Astrocyte (in vitro differentiated cells and primary cell): ENCODE measurements at regions not wholly inside any gene's neighbourhood (a gene's known extent, or its start where the extent isn't known, plus 50 kb on each side); places are given as distances from the start of the nearest gene placed in this dataset.

Experiments used
- DNase-seq: peaks from one replicate; pipeline ENCODE4 v3.0.0-alpha.2; 2010; ENCODE audit warnings: low read depth
- FAIRE-seq: peaks from 2 replicates; lab custom pipeline; 2011; peaks lifted over from hg19 to GRCh38; lab: Jason Lieb, UNC
- H2AFZ ChIP-seq: 2 replicates; pipeline ENCODE4 v1.6.0; 2012; ENCODE audit warnings: low read depth, low read length, inconsistent platforms
- H3K27ac ChIP-seq: 2 replicates; pipeline ENCODE4 v1.5.1; 2011; ENCODE audit warnings: low read depth, low read length, inconsistent platforms
- H3K27me3 ChIP-seq: 2 replicates; pipeline ENCODE4 v1.6.0; 2011; ENCODE audit warnings: low read length, inconsistent platforms; ENCODE audit not compliant: insufficient read depth
- H3K36me3 ChIP-seq: 2 replicates; pipeline ENCODE4 v1.5.1; 2011; ENCODE audit warnings: low read length, inconsistent platforms; ENCODE audit not compliant: insufficient read depth
- H3K4me1 ChIP-seq: 2 replicates; pipeline ENCODE4 v1.5.1; 2011; ENCODE audit warnings: low read length, inconsistent platforms; ENCODE audit not compliant: insufficient read depth
- H3K4me2 ChIP-seq: 2 replicates; pipeline ENCODE4 v1.6.0; 2012; ENCODE audit warnings: low read length, inconsistent platforms
- H3K4me3 ChIP-seq: 2 replicates; pipeline ENCODE4 v1.5.1; 2011; ENCODE audit warnings: low read depth, mild to moderate bottlenecking, low read length, inconsistent platforms; ENCODE audit not compliant: insufficient read depth
- H3K79me2 ChIP-seq: 2 replicates; pipeline ENCODE4 v1.6.0; 2012; ENCODE audit warnings: mild to moderate bottlenecking, low read length, inconsistent platforms; ENCODE audit not compliant: insufficient read depth
- H3K9ac ChIP-seq: 2 replicates; pipeline ENCODE4 v1.6.0; 2012; ENCODE audit warnings: mild to moderate bottlenecking, low read length, inconsistent platforms
- H3K9me3 ChIP-seq: 2 replicates; pipeline ENCODE4 v1.5.1; 2012; ENCODE audit warnings: low read depth, mild to moderate bottlenecking, low read length, inconsistent platforms; ENCODE audit not compliant: insufficient read depth
- H4K20me1 ChIP-seq: 2 replicates; pipeline ENCODE4 v1.6.0; 2012; ENCODE audit warnings: low read length, inconsistent platforms; ENCODE audit not compliant: insufficient read depth
- H3K27ac Mint-ChIP-seq: one replicate; pipeline ENCODE4 v1.8.0; 2021; ENCODE audit warnings: mild to moderate bottlenecking, mixed read lengths; ENCODE audit not compliant: unreplicated experiment
- H3K27me3 Mint-ChIP-seq: one replicate; pipeline ENCODE4 v1.8.0; 2021; ENCODE audit warnings: low read depth, mixed read lengths; ENCODE audit not compliant: unreplicated experiment
- H3K36me3 Mint-ChIP-seq: one replicate; pipeline ENCODE4 v1.8.0; 2021; ENCODE audit warnings: low read depth, mixed read lengths; ENCODE audit not compliant: unreplicated experiment
- H3K4me1 Mint-ChIP-seq: one replicate; pipeline ENCODE4 v1.8.0; 2021; ENCODE audit warnings: low read depth, mixed read lengths; ENCODE audit not compliant: unreplicated experiment
- H3K4me3 Mint-ChIP-seq: one replicate; pipeline ENCODE4 v1.8.0; 2021; ENCODE audit warnings: mild to moderate bottlenecking, moderate library complexity, mixed read lengths; ENCODE audit not compliant: unreplicated experiment
- H3K9me3 Mint-ChIP-seq: one replicate; pipeline ENCODE4 v1.8.0; 2021; ENCODE audit warnings: mild to moderate bottlenecking, mixed read lengths; ENCODE audit not compliant: unreplicated experiment
- EZH2 ChIP-seq: IDR thresholded peaks from 2 replicates; pipeline ENCODE4 v1.6.1; 2012; ENCODE audit warnings: mild to moderate bottlenecking, low read length, inconsistent platforms; ENCODE audit not compliant: insufficient read depth
- TF ChIP-seq, protein P1 (sequence below): IDR thresholded peaks from 2 replicates; pipeline ENCODE4 v1.5.1; 2011; ENCODE audit warnings: low read depth, mild to moderate bottlenecking, inconsistent platforms, low read length, moderate library complexity; ENCODE audit not compliant: insufficient read depth

DNA sequence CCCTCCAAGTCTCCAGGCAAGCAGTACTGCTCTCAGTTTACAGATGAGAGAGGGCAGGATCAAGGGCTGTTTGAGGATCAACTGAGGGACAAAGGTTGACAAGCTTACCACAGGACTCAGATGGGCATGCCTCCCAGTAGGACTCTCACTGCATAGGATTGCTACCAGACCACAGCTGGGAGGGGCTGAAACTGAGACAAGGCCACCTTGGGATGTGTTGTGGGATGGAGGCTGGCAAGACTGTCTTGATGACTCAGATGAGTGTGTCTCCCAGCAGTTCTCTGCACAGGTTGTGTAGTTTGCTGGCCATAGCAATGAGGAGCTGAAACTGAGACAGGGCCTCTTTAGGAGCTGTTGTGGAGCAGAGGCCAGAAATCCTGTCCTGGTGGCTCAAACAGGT, 222.2 kb upstream of the IRX1 start:
- no peaks in the 10 kb centered on the region for H4K20me1 ChIP-seq
- Mint-ChIP-seq H3K27ac (no peak overlapping the region), H3K9me3 (peaks cover 9% of the 10 kb centered on the region), H3K4me1 (no peaks in the 10 kb centered on the region), H3K27me3 (peaks cover 30% of the 10 kb centered on the region), H3K4me3 (no peak overlapping the region), H3K36me3 (no peaks in the 10 kb centered on the region)
- no peak overlapping the region for H3K9ac ChIP-seq
- H3K4me1 ChIP-seq, result no peaks in the 10 kb centered on the region
- H2AFZ ChIP-seq, result no peak overlapping the region
- no peaks in the 10 kb centered on the region for H3K36me3 ChIP-seq
- no peaks in the 10 kb centered on the region for H3K79me2 ChIP-seq
- no peak overlapping the region for H3K27ac ChIP-seq
- no peak for DNase-seq
- TF ChIP-seq EZH2, result no peak
- TF ChIP-seq, protein P1, sequence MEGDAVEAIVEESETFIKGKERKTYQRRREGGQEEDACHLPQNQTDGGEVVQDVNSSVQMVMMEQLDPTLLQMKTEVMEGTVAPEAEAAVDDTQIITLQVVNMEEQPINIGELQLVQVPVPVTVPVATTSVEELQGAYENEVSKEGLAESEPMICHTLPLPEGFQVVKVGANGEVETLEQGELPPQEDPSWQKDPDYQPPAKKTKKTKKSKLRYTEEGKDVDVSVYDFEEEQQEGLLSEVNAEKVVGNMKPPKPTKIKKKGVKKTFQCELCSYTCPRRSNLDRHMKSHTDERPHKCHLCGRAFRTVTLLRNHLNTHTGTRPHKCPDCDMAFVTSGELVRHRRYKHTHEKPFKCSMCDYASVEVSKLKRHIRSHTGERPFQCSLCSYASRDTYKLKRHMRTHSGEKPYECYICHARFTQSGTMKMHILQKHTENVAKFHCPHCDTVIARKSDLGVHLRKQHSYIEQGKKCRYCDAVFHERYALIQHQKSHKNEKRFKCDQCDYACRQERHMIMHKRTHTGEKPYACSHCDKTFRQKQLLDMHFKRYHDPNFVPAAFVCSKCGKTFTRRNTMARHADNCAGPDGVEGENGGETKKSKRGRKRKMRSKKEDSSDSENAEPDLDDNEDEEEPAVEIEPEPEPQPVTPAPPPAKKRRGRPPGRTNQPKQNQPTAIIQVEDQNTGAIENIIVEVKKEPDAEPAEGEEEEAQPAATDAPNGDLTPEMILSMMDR, result no peak
- no peak overlapping the region for H3K4me2 ChIP-seq
- no peak for FAIRE-seq
- H3K9me3 ChIP-seq, result peaks cover 17% of the 10 kb centered on the region
- H3K4me3 ChIP-seq, result no peak overlapping the region
- no peaks in the 10 kb centered on the region for H3K27me3 ChIP-seq

DNA sequence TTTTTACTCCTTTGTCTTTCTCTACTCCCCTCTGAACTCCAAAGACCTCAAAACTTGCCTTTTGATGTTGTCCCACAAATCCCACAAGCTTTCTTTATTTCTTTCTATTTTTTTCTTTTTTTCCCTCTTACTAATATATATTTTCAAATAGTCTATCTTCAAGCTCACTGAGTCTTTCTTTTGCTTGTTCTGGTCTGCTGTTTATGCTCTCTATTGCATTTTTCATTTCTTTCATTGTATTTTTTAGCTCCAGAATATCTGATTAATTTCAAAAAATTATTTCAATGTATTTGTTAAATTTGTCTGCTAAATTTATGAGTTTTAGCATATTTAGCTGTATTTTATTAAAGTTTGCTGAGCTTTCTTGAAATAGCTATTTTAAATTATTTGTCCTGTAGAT, 223.3 kb upstream of the IRX1 start:
- no peaks in the 10 kb centered on the region for H3K4me1 Mint-ChIP-seq
- no peaks in the 10 kb centered on the region for H3K79me2 ChIP-seq
- peaks cover 17% of the 10 kb centered on the region for H3K9me3 ChIP-seq
- peaks cover 9% of the 10 kb centered on the region for H3K9me3 Mint-ChIP-seq
- H3K4me2 ChIP-seq, result no peak overlapping the region
- no peak overlapping the region for H3K4me3 ChIP-seq
- no peak overlapping the region for H3K27ac ChIP-seq
- no peaks in the 10 kb centered on the region for H3K36me3 Mint-ChIP-seq
- FAIRE-seq (no peak), DNase-seq (no peak)
- no peaks in the 10 kb centered on the region for H4K20me1 ChIP-seq
- TF ChIP-seq EZH2, result no peak
- TF ChIP-seq, protein P1, result no peak
- H3K4me3 Mint-ChIP-seq, result no peak overlapping the region
- no peaks in the 10 kb centered on the region for H3K36me3 ChIP-seq
- no peaks in the 10 kb centered on the region for H3K4me1 ChIP-seq
- H3K27ac Mint-ChIP-seq, result no peak overlapping the region
- H3K27me3 Mint-ChIP-seq, result peaks cover 19% of the 10 kb centered on the region
- no peak overlapping the region for H3K9ac ChIP-seq
- no peak overlapping the region for H2AFZ ChIP-seq
- H3K27me3 ChIP-seq, result no peaks in the 10 kb centered on the region

DNA sequence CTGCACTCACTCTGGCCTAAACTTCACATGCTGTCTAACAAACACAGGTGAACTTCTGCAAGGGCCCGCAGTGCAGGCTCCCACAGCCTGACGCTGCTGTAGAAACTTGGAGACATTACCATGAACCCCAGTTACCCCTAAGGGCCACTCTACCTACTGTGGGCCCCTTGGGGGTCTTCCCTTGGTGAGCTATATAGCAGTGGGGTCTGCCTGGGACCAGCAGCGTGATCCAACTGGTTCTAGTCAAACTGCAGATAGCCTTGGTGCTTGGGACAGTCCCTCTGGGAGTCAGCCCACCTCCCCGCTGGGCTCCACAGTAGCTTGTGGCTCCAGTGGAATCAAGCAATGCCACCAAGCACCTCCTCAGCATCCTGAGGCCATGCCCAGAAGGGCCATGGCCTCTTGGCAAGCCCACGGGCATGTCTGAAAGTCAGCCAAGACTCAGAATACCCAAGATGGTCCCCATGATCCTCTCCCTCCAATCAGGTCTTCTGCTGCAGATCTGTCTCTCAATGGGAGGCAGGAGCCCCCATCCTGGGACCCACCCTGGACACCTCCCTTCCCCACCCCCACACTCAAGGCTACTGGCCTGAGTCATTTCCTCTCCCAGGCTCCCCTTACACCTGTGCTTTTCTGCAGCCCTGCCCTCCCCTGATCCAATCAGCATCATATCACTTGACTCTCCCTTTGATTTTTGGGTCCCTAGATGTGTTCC, 230.0 kb upstream of the IRX1 start:
- Histone ChIP-seq H3K4me2 (no peak overlapping the region), H3K36me3 (no peaks in the 10 kb centered on the region), H3K4me1 (no peaks in the 10 kb centered on the region), H3K27me3 (no peaks in the 10 kb centered on the region), H3K4me3 (no peak overlapping the region), H2AFZ (no peak overlapping the region), H4K20me1 (no peaks in the 10 kb centered on the region), H3K9ac (no peak overlapping the region), H3K79me2 (no peaks in the 10 kb centered on the region), H3K27ac (no peak overlapping the region), H3K9me3 (no peaks in the 10 kb centered on the region)
- Mint-ChIP-seq H3K9me3 (peaks cover 2% of the 10 kb centered on the region), H3K27me3 (peaks cover 24% of the 10 kb centered on the region), H3K4me3 (no peak overlapping the region), H3K36me3 (peaks cover 2% of the 10 kb centered on the region), H3K4me1 (no peaks in the 10 kb centered on the region), H3K27ac (no peak overlapping the region)
- TF ChIP-seq, protein P1, result no peak
- no peak for TF ChIP-seq EZH2
- DNase-seq (no peak), FAIRE-seq (no peak)
